ENCODE measurements at regions not wholly inside any gene's neighbourhood (a gene's known extent, or its start where the extent isn't known, plus 50 kb on each side); places are given as distances from the start of the nearest gene placed in this dataset.

GRCh38 chr12:102745971-102746600 is 171.0 kb downstream of the PAH start:
- H3K9me3 ChIP-seq (ENCODE audit: control insufficient read depth, insufficient read depth, low read depth, low read length): no peaks in the 10 kb centered on the region
- no peak overlapping the region for H3K4me3 ChIP-seq (ENCODE audit: low read depth in 2 of 2, low read length in 2 of 2)
- H3K4me1 ChIP-seq (ENCODE audit: control insufficient read depth, insufficient read depth, low read length): no peaks in the 10 kb centered on the region
- no peaks in the 10 kb centered on the region for H3K36me3 ChIP-seq (ENCODE audit: control insufficient read depth, insufficient read depth, low read length)
- intact Hi-C loops (cut with micrococcal nuclease; ENCODE audit: unreplicated experiment) (no loop called here), in situ Hi-C loops (cut with HindIII; ENCODE audit: low pct_unique_long_range_greater_than_20kb, low sequenced_read_pairs) (no loop called here)
- ATAC-seq: no peak
- CTCF ChIA-PET: no interaction called here
- no peak overlapping the region for H3K27ac ChIP-seq (ENCODE audit: low read length)
- no TSS peak for BruUV-seq (replicated peaks)
- POLR2A ChIA-PET: no interaction called here
- no peaks in the 10 kb centered on the region for H3K27me3 ChIP-seq (ENCODE audit: control insufficient read depth, insufficient read depth, low read length)
- TF ChIP-seq TCF7L2 (IDR thresholded peaks at IDR 0.05; ENCODE audit: low read depth, low read length) (no peak), SIN3A (IDR thresholded peaks at IDR 0.05; ENCODE audit: borderline replicate concordance, insufficient read depth, low read depth, low read length) (no peak), POLR2AphosphoS5 (IDR thresholded peaks at IDR 0.05; ENCODE audit: low read depth, low read length) (no peak)
- TF ChIP-seq, protein P1, sequence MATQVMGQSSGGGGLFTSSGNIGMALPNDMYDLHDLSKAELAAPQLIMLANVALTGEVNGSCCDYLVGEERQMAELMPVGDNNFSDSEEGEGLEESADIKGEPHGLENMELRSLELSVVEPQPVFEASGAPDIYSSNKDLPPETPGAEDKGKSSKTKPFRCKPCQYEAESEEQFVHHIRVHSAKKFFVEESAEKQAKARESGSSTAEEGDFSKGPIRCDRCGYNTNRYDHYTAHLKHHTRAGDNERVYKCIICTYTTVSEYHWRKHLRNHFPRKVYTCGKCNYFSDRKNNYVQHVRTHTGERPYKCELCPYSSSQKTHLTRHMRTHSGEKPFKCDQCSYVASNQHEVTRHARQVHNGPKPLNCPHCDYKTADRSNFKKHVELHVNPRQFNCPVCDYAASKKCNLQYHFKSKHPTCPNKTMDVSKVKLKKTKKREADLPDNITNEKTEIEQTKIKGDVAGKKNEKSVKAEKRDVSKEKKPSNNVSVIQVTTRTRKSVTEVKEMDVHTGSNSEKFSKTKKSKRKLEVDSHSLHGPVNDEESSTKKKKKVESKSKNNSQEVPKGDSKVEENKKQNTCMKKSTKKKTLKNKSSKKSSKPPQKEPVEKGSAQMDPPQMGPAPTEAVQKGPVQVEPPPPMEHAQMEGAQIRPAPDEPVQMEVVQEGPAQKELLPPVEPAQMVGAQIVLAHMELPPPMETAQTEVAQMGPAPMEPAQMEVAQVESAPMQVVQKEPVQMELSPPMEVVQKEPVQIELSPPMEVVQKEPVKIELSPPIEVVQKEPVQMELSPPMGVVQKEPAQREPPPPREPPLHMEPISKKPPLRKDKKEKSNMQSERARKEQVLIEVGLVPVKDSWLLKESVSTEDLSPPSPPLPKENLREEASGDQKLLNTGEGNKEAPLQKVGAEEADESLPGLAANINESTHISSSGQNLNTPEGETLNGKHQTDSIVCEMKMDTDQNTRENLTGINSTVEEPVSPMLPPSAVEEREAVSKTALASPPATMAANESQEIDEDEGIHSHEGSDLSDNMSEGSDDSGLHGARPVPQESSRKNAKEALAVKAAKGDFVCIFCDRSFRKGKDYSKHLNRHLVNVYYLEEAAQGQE (IDR thresholded peaks at IDR 0.05; ENCODE audit: insufficient read depth in 1 of 2, low read depth in 2 of 2, low read length in 1 of 2): no peak
- TF ChIP-seq, protein P2, sequence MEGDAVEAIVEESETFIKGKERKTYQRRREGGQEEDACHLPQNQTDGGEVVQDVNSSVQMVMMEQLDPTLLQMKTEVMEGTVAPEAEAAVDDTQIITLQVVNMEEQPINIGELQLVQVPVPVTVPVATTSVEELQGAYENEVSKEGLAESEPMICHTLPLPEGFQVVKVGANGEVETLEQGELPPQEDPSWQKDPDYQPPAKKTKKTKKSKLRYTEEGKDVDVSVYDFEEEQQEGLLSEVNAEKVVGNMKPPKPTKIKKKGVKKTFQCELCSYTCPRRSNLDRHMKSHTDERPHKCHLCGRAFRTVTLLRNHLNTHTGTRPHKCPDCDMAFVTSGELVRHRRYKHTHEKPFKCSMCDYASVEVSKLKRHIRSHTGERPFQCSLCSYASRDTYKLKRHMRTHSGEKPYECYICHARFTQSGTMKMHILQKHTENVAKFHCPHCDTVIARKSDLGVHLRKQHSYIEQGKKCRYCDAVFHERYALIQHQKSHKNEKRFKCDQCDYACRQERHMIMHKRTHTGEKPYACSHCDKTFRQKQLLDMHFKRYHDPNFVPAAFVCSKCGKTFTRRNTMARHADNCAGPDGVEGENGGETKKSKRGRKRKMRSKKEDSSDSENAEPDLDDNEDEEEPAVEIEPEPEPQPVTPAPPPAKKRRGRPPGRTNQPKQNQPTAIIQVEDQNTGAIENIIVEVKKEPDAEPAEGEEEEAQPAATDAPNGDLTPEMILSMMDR (IDR thresholded peaks at IDR 0.05): no peak
- DNase-seq (ENCODE audit: low read depth, low spot score): no peak

DNA sequence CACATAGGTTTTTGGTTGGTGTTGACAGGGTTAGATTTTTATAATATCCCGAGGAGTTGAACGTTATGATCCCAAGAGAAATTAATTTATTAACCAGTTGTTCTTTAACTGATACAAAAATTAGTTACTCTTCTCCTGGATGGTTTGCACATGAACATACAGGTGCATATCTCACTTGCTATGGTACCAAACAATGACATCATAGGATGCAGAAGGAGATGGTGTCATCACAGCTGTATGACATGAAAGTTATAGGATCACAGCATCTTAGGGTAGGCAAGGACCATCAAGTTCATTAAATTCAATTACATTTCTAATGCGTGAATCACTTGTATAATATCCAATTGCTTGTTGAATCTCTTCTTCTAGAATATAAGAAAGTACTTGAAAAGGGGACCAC is 175.8 kb downstream of the PAH start:
- no peak for ATAC-seq
- no peaks in the 10 kb centered on the region for H3K27me3 ChIP-seq (ENCODE audit: control insufficient read depth, insufficient read depth, low read length)
- ChIA-PET POLR2A (no interaction called here), CTCF (interaction anchor here (0.7 kb wide), 1 partner anchor 642 kb away, joined by 3 read pairs; no protein-coding TSS in a partner anchor)
- no peak for TF ChIP-seq SIN3A (IDR thresholded peaks at IDR 0.05; ENCODE audit: borderline replicate concordance, insufficient read depth, low read depth, low read length)
- TF ChIP-seq, protein P2 (IDR thresholded peaks at IDR 0.05): no peak
- TF ChIP-seq, protein P1 (IDR thresholded peaks at IDR 0.05; ENCODE audit: insufficient read depth in 1 of 2, low read depth in 2 of 2, low read length in 1 of 2): no peak
- no peak for TF ChIP-seq POLR2AphosphoS5 (IDR thresholded peaks at IDR 0.05; ENCODE audit: low read depth, low read length)
- H3K4me3 ChIP-seq (ENCODE audit: low read depth in 2 of 2, low read length in 2 of 2): no peak overlapping the region
- in situ Hi-C loops (cut with HindIII; ENCODE audit: low pct_unique_long_range_greater_than_20kb, low sequenced_read_pairs) (no loop called here), intact Hi-C loops (cut with micrococcal nuclease; ENCODE audit: unreplicated experiment) (no loop called here)
- no TSS peak for BruUV-seq (replicated peaks)
- DNase-seq (ENCODE audit: low read depth, low spot score): no peak
- no peaks in the 10 kb centered on the region for H3K4me1 ChIP-seq (ENCODE audit: control insufficient read depth, insufficient read depth, low read length)
- H3K36me3 ChIP-seq (ENCODE audit: control insufficient read depth, insufficient read depth, low read length): no peaks in the 10 kb centered on the region
- H3K27ac ChIP-seq (ENCODE audit: low read length): no peak overlapping the region
- no peaks in the 10 kb centered on the region for H3K9me3 ChIP-seq (ENCODE audit: control insufficient read depth, insufficient read depth, low read depth, low read length)
